Loucy (cell line): ENCODE measurements at regions not wholly inside any gene's neighbourhood (a gene's known extent, or its start where the extent isn't known, plus 50 kb on each side); places are given as distances from the start of the nearest gene placed in this dataset.

Source experiments
- CTCF ChIP-seq: fragments of 200-600 bp; sonication (generic); conservative IDR thresholded peaks from 2 replicates; pipeline ENCODE4 v1.5.1; 2014; ENCODE audit warnings: mild to moderate bottlenecking, antibody characterized with exemption, low read length
- EZH2phosphoT487 ChIP-seq: fragments of 200-600 bp; IDR thresholded peaks from 2 replicates; pipeline ENCODE4 v1.6.1; 2018; ENCODE audit warnings: antibody characterized with exemption, mild to moderate bottlenecking, moderate library complexity, borderline replicate concordance

- no peak for TF ChIP-seq CTCF
- no peak for TF ChIP-seq EZH2phosphoT487
Observed at GRCh38 chr2:95760806-95761525, 169.2 kb downstream of the TRIM43 start.
